Panc1 (cell line): ENCODE measurements at regions not wholly inside any gene's neighbourhood (a gene's known extent, or its start where the extent isn't known, plus 50 kb on each side); places are given as distances from the start of the nearest gene placed in this dataset.

Source experiments
- CTCF ChIP-seq: fragments of 450-650 bp; IDR thresholded peaks from 2 replicates; pipeline ENCODE4 v1.5.1; 2017; ENCODE audit warnings: mild to moderate bottlenecking
- POLR2AphosphoS5 ChIP-seq: IDR thresholded peaks from 2 replicates; pipeline ENCODE4 v1.6.1; 2012; ENCODE audit warnings: mild to moderate bottlenecking, low read depth, low read length, moderate library complexity
- SIN3A ChIP-seq: IDR thresholded peaks from 2 replicates; pipeline ENCODE4 v1.6.1; 2012; ENCODE audit warnings: low read depth, mild to moderate bottlenecking, low read length, moderate library complexity, borderline replicate concordance; ENCODE audit not compliant: insufficient read depth
- TCF7L2 ChIP-seq: IDR thresholded peaks from 2 replicates; pipeline ENCODE4 v1.6.1; 2011; ENCODE audit warnings: mild to moderate bottlenecking, low read depth, low read length, inconsistent platforms
- TF ChIP-seq, protein P1 (sequence below), 2 experiments: IDR thresholded peaks; 2 replicates each; pipeline ENCODE4 v1.6.1; 2011 to 2012; ENCODE audit warnings: low read depth in 2 of 2, control low read depth in 1 of 2, low read length in 1 of 2, mild to moderate bottlenecking in 1 of 2, moderate library complexity in 1 of 2; ENCODE audit not compliant: insufficient read depth in 1 of 2

DNA sequence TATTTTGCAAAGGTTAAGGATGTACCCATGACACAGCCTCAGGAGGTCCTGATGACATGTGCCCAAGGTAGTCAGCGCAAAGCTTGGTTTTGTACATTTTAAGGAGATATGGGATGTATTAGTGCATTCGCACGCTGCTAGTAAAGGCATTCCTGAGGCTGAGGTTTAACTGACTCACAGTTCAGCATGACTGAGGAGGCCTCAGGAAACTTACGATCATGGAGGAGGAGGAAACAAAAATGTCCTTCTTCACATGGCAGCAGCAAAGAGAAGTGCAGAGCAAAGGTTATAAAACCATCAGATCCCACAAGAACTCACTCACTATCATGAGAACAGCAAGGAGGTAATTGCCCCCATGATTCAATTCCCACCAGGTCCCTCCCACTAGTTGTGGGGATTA, 1017.4 kb downstream of the EFNB2 start:
- no peak for TF ChIP-seq CTCF
- no peak for TF ChIP-seq TCF7L2
- no peak for TF ChIP-seq POLR2AphosphoS5
- TF ChIP-seq SIN3A: no peak
- TF ChIP-seq, protein P1, sequence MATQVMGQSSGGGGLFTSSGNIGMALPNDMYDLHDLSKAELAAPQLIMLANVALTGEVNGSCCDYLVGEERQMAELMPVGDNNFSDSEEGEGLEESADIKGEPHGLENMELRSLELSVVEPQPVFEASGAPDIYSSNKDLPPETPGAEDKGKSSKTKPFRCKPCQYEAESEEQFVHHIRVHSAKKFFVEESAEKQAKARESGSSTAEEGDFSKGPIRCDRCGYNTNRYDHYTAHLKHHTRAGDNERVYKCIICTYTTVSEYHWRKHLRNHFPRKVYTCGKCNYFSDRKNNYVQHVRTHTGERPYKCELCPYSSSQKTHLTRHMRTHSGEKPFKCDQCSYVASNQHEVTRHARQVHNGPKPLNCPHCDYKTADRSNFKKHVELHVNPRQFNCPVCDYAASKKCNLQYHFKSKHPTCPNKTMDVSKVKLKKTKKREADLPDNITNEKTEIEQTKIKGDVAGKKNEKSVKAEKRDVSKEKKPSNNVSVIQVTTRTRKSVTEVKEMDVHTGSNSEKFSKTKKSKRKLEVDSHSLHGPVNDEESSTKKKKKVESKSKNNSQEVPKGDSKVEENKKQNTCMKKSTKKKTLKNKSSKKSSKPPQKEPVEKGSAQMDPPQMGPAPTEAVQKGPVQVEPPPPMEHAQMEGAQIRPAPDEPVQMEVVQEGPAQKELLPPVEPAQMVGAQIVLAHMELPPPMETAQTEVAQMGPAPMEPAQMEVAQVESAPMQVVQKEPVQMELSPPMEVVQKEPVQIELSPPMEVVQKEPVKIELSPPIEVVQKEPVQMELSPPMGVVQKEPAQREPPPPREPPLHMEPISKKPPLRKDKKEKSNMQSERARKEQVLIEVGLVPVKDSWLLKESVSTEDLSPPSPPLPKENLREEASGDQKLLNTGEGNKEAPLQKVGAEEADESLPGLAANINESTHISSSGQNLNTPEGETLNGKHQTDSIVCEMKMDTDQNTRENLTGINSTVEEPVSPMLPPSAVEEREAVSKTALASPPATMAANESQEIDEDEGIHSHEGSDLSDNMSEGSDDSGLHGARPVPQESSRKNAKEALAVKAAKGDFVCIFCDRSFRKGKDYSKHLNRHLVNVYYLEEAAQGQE (IDR thresholded peaks at IDR 0.05; ENCODE audit: insufficient read depth in 1 of 2, low read depth in 2 of 2, low read length in 1 of 2): no peak
